GM12873 (cell line): ENCODE measurements at regions not wholly inside any gene's neighbourhood (a gene's known extent, or its start where the extent isn't known, plus 50 kb on each side); places are given as distances from the start of the nearest gene placed in this dataset.

Source experiments
- CTCF ChIP-seq: IDR thresholded peaks from 2 replicates; pipeline ENCODE4 v1.5.1; 2012; ENCODE audit warnings: low read depth, mild to moderate bottlenecking, moderate library complexity, low read length, control low read depth; ENCODE audit not compliant: insufficient read depth; ENCODE audit errors: missing control alignments

DNA sequence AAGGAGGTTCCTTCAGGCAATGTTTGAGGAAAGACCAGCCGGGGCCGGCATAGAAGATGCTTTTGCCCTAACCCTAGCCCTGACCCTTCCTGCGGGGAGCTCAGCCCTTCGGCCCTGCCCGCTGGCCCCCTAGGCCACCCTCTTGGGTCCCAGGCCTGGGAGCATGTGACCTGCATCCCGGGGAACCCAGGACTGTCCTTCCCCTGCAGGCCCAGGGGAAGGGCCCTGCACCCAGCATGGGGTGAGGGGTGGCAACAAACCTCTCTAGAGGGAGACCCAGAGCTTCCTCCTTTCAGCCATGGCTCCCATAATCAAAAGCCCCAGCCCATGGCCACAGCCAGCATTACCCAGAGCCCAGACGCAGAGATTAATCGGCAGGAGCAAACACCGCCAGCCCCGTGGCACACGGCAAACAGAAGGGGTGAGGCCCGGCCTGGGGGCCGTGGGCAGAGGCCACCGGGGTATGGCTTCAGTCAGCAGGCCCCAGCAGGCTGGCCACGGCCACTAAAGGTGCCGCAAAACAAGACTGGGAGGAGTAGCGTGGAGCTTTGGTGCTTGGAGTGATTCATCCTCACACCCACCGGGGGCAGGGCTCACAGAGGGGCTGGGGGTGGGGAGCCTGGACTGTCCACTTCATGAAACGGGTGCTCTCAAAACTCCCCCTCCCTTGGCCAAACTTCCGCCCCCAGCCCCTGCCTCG lies 61.6 kb upstream of the HPCAL1 start:
- no peak for TF ChIP-seq CTCF

- TF ChIP-seq CTCF = no peak
Measured at GRCh38 chr2:10241641-10242430, 60.9 kb upstream of the HPCAL1 start.

- TF ChIP-seq CTCF = no peak
Measured at GRCh38 chr2:10242451-10242850, 60.3 kb upstream of the HPCAL1 start.

GRCh38 chr2:10242998-10243925 lies 59.4 kb upstream of the HPCAL1 start:
- TF ChIP-seq CTCF = no peak

GRCh38 chr2:10243926-10244270 lies 58.8 kb upstream of the HPCAL1 start:
- TF ChIP-seq CTCF = no peak

DNA sequence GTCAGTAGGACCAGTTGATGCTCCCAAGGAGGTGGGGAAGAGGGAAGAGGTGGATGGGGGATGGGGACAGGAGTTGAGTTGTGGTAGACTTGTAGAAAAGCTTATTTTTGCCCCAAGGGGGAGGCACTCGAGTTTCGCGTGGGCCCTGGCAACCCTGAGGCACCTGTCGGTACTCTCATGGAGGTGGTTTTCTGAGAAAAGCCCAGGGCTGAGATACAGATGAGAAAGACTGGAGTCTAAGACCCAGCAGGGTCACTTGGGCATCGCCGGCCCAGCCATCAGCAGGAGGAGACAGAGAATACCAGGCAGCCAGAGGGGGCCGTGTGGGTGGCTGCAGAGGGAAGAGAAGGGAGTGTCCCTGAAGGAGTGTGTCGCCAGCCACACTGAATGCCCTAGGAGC lies 57.7 kb upstream of the HPCAL1 start:
- no peak for TF ChIP-seq CTCF

DNA sequence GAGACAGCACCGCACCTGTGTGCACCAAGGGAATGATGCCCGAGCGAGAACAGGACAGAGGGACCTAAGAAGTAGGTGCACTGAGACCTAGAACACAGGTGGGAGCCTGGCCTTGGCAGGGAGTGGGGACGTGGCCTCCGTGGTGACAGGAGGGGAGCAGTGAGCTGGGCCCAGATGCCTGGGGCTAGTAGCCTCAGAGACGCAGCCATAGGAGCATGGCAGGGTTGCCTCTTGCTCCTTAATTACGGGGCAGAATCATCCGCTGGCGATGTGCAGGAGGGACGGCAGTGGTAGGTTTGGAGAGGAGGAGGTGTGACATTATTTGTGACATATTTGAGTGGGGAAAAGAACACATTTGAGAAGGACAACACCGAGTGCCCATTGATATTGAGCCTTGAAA lies 57.0 kb upstream of the HPCAL1 start:
- no peak for TF ChIP-seq CTCF
